PC-9 (cell line): ENCODE measurements at regions not wholly inside any gene's neighbourhood (a gene's known extent, or its start where the extent isn't known, plus 50 kb on each side); places are given as distances from the start of the nearest gene placed in this dataset.
A peak's percentile ranks its signal among the peaks of the same experiment; 100 is the strongest.

Experiments used
- BruUV-seq: library from RNA; stranded (reverse); fragments of 400-500 nt; replicated peaks from 2 replicates; lab custom pipeline; 2021; lab: Mats Ljungman, UMichigan
- CTCF ChIA-PET: fragments of 300-600 bp; sonication (Branson Sonifier 250); formaldehyde crosslinking; loops from one replicate; lab custom pipeline; 2022; ENCODE audit warnings: antibody characterized with exemption; lab: Charles Lee
- POLR2A ChIA-PET: fragments of 300-600 bp; sonication (Branson Sonifier 250); formaldehyde crosslinking; loops from one replicate; lab custom pipeline; 2022; ENCODE audit warnings: antibody characterized with exemption; ENCODE audit not compliant: unreplicated experiment; lab: Charles Lee
- DNase-seq, 2 experiments: peaks; one replicate each; pipeline versions ENCODE4 v3.0.0 to v3.0.0-alpha.2; 2015 to 2022; ENCODE audit warnings: mixed read lengths in 1 of 2
- H2AFZ ChIP-seq: fragments of 200-600 bp; sonication (generic); 2 replicates; pipeline ENCODE4 v1.8.1; 2017; ENCODE audit warnings: antibody characterized with exemption
- H3F3A ChIP-seq: fragments of 200-600 bp; sonication (generic); 2 replicates; pipeline ENCODE4 v1.8.1; 2017; ENCODE audit warnings: antibody characterized with exemption, mild to moderate bottlenecking, low read depth; ENCODE audit not compliant: insufficient read depth
- H3K27ac ChIP-seq: fragments of 200-600 bp; sonication (generic); 2 replicates; pipeline ENCODE4 v1.6.1; 2016; ENCODE audit warnings: mixed run types
- H3K27me3 ChIP-seq: fragments of 200-600 bp; sonication (generic); 2 replicates; pipeline ENCODE4 v1.6.1; 2016; ENCODE audit warnings: low read depth, mixed run types; ENCODE audit not compliant: insufficient read depth
- H3K36me3 ChIP-seq: fragments of 200-600 bp; sonication (generic); 2 replicates; pipeline ENCODE4 v1.6.1; 2016; ENCODE audit warnings: low read depth, mixed run types
- H3K4me1 ChIP-seq: fragments of 200-600 bp; sonication (generic); replicated peaks from 2 replicates; pipeline ENCODE4 v1.6.1; 2016; ENCODE audit warnings: mixed run types; ENCODE audit not compliant: insufficient read depth
- H3K4me2 ChIP-seq: fragments of 200-600 bp; sonication (generic); 2 replicates; pipeline ENCODE4 v1.6.1; 2017; ENCODE audit warnings: mixed run types
- H3K4me3 ChIP-seq: fragments of 200-600 bp; sonication (generic); 2 replicates; pipeline ENCODE4 v1.6.1; 2016; ENCODE audit warnings: mixed run types
- H3K79me2 ChIP-seq: fragments of 200-600 bp; sonication (generic); 2 replicates; pipeline ENCODE4 v1.6.1; 2017; ENCODE audit warnings: low read depth, mixed run types
- H3K9me2 ChIP-seq: fragments of 200-600 bp; sonication (generic); 2 replicates; pipeline ENCODE4 v1.8.1; 2017; ENCODE audit warnings: mild to moderate bottlenecking; ENCODE audit not compliant: insufficient read depth
- H3K9me3 ChIP-seq: fragments of 200-600 bp; sonication (generic); 2 replicates; pipeline ENCODE4 v1.8.1; 2016; ENCODE audit warnings: low read depth; ENCODE audit not compliant: insufficient read depth
- H4K20me1 ChIP-seq: fragments of 200-600 bp; sonication (generic); 2 replicates; pipeline ENCODE4 v1.8.1; 2017; ENCODE audit not compliant: insufficient read depth
- CTCF ChIP-seq: fragments of 200-600 bp; sonication (generic); conservative IDR thresholded peaks from 2 replicates; pipeline ENCODE4 v1.6.1; 2017; ENCODE audit warnings: mixed run types, antibody characterized with exemption, mild to moderate bottlenecking, moderate library complexity
- EZH2 ChIP-seq: fragments of 200-600 bp; sonication (generic); IDR thresholded peaks from 2 replicates; pipeline ENCODE4 v1.8.0; 2017; ENCODE audit warnings: antibody characterized with exemption, low read depth
- intact Hi-C: fragments of 100-400 bp; cut with micrococcal nuclease; formaldehyde crosslinking; loops from one replicate; pipeline ENCODE4 v1.10.0; 2022; ENCODE audit not compliant: unreplicated experiment

GRCh38 chr2:120403261-120403660 lies 57.3 kb downstream of the INHBB start:
- intact Hi-C loops: loop anchor here (1.0 kb wide), 1 partner anchor 39 kb away; no protein-coding TSS in a partner anchor
- ChIA-PET CTCF (interaction anchor here (1.1 kb wide), 1 partner anchor 90 kb away, joined by 4 read pairs; no protein-coding TSS in a partner anchor), POLR2A (interaction anchor here (0.6 to 1.0 kb wide), 4 partner anchors 61 to 930 kb away, joined by 3 to 7 read pairs (median 5); no protein-coding TSS in a partner anchor)
- DNase-seq: no peak
- Histone ChIP-seq H3K27me3 (no peaks in the 10 kb centered on the region), H3K4me2 (peak overlapping the region; percentile 52), H3K27ac (peak overlapping the region; percentile 86), H3K4me1 (peaks cover 70% of the 10 kb centered on the region), H4K20me1 (no peaks in the 10 kb centered on the region), H3K9me3 (peaks cover 1% of the 10 kb centered on the region; the same call in 1 of the 2 replicates), H3K9me2 (no peaks in the 10 kb centered on the region), H3K36me3 (no peaks in the 10 kb centered on the region), H3F3A (peaks cover 35% of the 10 kb centered on the region), H3K4me3 (no peak overlapping the region), H3K79me2 (no peaks in the 10 kb centered on the region), H2AFZ (no peak overlapping the region)
- no TSS peak for BruUV-seq
- TF ChIP-seq EZH2 (no peak), CTCF (no peak)

- Histone ChIP-seq H3K9me2 (no peaks in the 10 kb centered on the region), H3K27ac (peak overlapping the region; percentile 86), H4K20me1 (no peaks in the 10 kb centered on the region), H3K4me3 (no peak overlapping the region), H3F3A (peaks cover 30% of the 10 kb centered on the region), H3K27me3 (no peaks in the 10 kb centered on the region), H3K36me3 (no peaks in the 10 kb centered on the region), H3K4me1 (peaks cover 66% of the 10 kb centered on the region), H2AFZ (no peak overlapping the region), H3K79me2 (no peaks in the 10 kb centered on the region), H3K4me2 (peak overlapping the region; percentile 52), H3K9me3 (peaks cover 5% of the 10 kb centered on the region; the same call in 1 of the 2 replicates)
- ChIA-PET CTCF (interaction anchor here (0.6 to 1.5 kb wide), 3 partner anchors 15 to 90 kb away, joined by 3 to 5 read pairs (median 4); no protein-coding TSS in a partner anchor), POLR2A (interaction anchor here (0.5 to 1.0 kb wide), 6 partner anchors 61 to 930 kb away, joined by 3 to 7 read pairs (median 4); no protein-coding TSS in a partner anchor)
- no TSS peak for BruUV-seq
- DNase-seq: peak; percentile 91 to 99
- TF ChIP-seq CTCF (no peak), EZH2 (no peak)
- intact Hi-C loops: loop anchor here (1.0 kb wide), 1 partner anchor 39 kb away; no protein-coding TSS in a partner anchor
Observed at GRCh38 chr2:120403676-120404075, 57.7 kb downstream of the INHBB start.

GRCh38 chr2:120404274-120404673 lies 58.3 kb downstream of the INHBB start:
- Histone ChIP-seq H3K4me3 (no peak overlapping the region), H3K4me2 (peak overlapping the region; percentile 52), H4K20me1 (no peaks in the 10 kb centered on the region), H2AFZ (no peak overlapping the region), H3K36me3 (no peaks in the 10 kb centered on the region), H3K9me3 (peaks cover 10% of the 10 kb centered on the region; the same call in 1 of the 2 replicates), H3K4me1 (peaks cover 61% of the 10 kb centered on the region), H3K79me2 (no peaks in the 10 kb centered on the region), H3K27me3 (no peaks in the 10 kb centered on the region), H3K9me2 (no peaks in the 10 kb centered on the region), H3F3A (peaks cover 27% of the 10 kb centered on the region), H3K27ac (peak overlapping the region; percentile 86)
- intact Hi-C loops: no loop called here
- no peak for TF ChIP-seq CTCF
- no peak for TF ChIP-seq EZH2
- no TSS peak for BruUV-seq
- ChIA-PET CTCF (interaction anchor here (0.6 to 1.5 kb wide), 3 partner anchors 15 to 91 kb away, joined by 3 to 5 read pairs (median 4); no protein-coding TSS in a partner anchor), POLR2A (interaction anchor here (0.5 to 0.6 kb wide), 3 partner anchors 174 to 226 kb away, joined by 3 read pairs; no protein-coding TSS in a partner anchor)
- DNase-seq: no peak
